ENCODE measurements at regions not wholly inside any gene's neighbourhood (a gene's known extent, or its start where the extent isn't known, plus 50 kb on each side); places are given as distances from the start of the nearest gene placed in this dataset.
"Not testable (repeated sequence)": the region's sequence is repeated elsewhere in the genome, so short reads cannot be mapped to it uniquely, and the experiment has no call there.

DNA sequence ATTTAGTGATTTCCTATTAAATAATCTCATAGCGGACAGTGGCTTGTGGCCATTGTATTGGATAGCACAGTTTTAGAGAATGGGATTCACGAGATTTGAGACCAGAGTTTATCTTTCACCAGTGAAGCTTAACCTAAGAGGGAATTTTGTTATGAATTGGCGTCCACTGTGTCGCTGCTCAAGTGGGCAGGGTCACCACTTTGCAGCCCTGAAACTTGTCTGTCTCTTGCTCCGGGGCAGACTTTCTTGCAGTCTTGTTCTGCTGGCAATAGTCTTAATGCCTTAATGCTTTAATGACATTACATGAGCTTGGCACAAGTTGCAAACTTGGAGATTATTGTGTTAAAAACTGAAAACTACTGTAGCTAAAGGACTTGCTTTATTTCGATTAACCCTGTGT lies 72.8 kb upstream of the PPM1H start:
- Mint-ChIP-seq H3K4me3 (ENCODE audit: low read depth, unreplicated experiment) (no peak overlapping the region), H3K27ac (ENCODE audit: unreplicated experiment) (no peak overlapping the region), H3K9me3 (ENCODE audit: low read depth, unreplicated experiment) (no peaks in the 10 kb centered on the region), H3K4me1 (ENCODE audit: low read depth, unreplicated experiment) (no peaks in the 10 kb centered on the region), H3K27me3 (ENCODE audit: unreplicated experiment) (no peaks in the 10 kb centered on the region), H3K36me3 (ENCODE audit: insufficient read depth, unreplicated experiment) (no peaks in the 10 kb centered on the region)
- CTCF ChIA-PET: no interaction called here
- TF ChIP-seq, protein P1, sequence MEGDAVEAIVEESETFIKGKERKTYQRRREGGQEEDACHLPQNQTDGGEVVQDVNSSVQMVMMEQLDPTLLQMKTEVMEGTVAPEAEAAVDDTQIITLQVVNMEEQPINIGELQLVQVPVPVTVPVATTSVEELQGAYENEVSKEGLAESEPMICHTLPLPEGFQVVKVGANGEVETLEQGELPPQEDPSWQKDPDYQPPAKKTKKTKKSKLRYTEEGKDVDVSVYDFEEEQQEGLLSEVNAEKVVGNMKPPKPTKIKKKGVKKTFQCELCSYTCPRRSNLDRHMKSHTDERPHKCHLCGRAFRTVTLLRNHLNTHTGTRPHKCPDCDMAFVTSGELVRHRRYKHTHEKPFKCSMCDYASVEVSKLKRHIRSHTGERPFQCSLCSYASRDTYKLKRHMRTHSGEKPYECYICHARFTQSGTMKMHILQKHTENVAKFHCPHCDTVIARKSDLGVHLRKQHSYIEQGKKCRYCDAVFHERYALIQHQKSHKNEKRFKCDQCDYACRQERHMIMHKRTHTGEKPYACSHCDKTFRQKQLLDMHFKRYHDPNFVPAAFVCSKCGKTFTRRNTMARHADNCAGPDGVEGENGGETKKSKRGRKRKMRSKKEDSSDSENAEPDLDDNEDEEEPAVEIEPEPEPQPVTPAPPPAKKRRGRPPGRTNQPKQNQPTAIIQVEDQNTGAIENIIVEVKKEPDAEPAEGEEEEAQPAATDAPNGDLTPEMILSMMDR (IDR thresholded peaks at IDR 0.05; ENCODE audit: unreplicated experiment): no peak
- BruUV-seq (replicated peaks): no TSS peak
- DNase-seq: no peak
- intact Hi-C loops (cut with micrococcal nuclease; ENCODE audit: unreplicated experiment): no loop called here

DNA sequence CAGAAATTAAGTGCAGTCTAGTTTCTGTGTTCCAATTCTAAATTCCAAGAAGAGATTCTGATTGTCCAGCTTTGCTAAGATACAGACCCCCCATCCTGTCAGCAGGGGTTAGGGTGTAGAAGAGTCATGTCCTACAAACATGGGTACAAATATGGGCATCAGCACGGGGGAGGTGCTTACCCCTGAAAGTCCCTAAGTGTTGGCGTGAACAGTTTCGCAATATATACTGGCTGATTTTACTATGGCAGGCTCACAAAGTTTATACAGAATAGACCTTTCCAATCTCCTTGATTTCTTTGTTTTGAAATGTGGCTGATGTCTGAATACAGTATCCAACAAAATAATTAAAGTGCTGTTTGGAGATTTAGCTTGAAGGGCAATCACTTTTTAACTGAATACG lies 71.6 kb upstream of the PPM1H start:
- H3K27me3 Mint-ChIP-seq (ENCODE audit: unreplicated experiment): no peaks in the 10 kb centered on the region
- H3K4me1 Mint-ChIP-seq (ENCODE audit: low read depth, unreplicated experiment): no peaks in the 10 kb centered on the region
- H3K9me3 Mint-ChIP-seq (ENCODE audit: low read depth, unreplicated experiment): no peaks in the 10 kb centered on the region
- TF ChIP-seq, protein P1 (IDR thresholded peaks at IDR 0.05; ENCODE audit: unreplicated experiment): no peak
- BruUV-seq (replicated peaks): no TSS peak
- DNase-seq: no peak
- intact Hi-C loops (cut with micrococcal nuclease; ENCODE audit: unreplicated experiment): no loop called here
- H3K4me3 Mint-ChIP-seq (ENCODE audit: low read depth, unreplicated experiment): no peak overlapping the region
- CTCF ChIA-PET: no interaction called here
- H3K27ac Mint-ChIP-seq (ENCODE audit: unreplicated experiment): no peak overlapping the region
- H3K36me3 Mint-ChIP-seq (ENCODE audit: insufficient read depth, unreplicated experiment): no peaks in the 10 kb centered on the region

GRCh38 chr12:63005382-63005781 lies 70.4 kb upstream of the PPM1H start:
- no peak overlapping the region for H3K4me3 Mint-ChIP-seq (ENCODE audit: low read depth, unreplicated experiment)
- no peaks in the 10 kb centered on the region for H3K4me1 Mint-ChIP-seq (ENCODE audit: low read depth, unreplicated experiment)
- no peaks in the 10 kb centered on the region for H3K9me3 Mint-ChIP-seq (ENCODE audit: low read depth, unreplicated experiment)
- intact Hi-C loops (cut with micrococcal nuclease; ENCODE audit: unreplicated experiment): no loop called here
- no peak for DNase-seq
- BruUV-seq (replicated peaks): no TSS peak
- H3K36me3 Mint-ChIP-seq (ENCODE audit: insufficient read depth, unreplicated experiment): no peaks in the 10 kb centered on the region
- TF ChIP-seq, protein P1 (IDR thresholded peaks at IDR 0.05; ENCODE audit: unreplicated experiment): no peak
- no peaks in the 10 kb centered on the region for H3K27me3 Mint-ChIP-seq (ENCODE audit: unreplicated experiment)
- CTCF ChIA-PET: no interaction called here
- no peak overlapping the region for H3K27ac Mint-ChIP-seq (ENCODE audit: unreplicated experiment)

- BruUV-seq (replicated peaks): no TSS peak
- no peaks in the 10 kb centered on the region for H3K36me3 Mint-ChIP-seq (ENCODE audit: insufficient read depth, unreplicated experiment)
Observed at GRCh38 chr12:63003223-63003819, 68.4 kb upstream of the PPM1H start.

GRCh38 chr12:63002059-63002458 lies 67.1 kb upstream of the PPM1H start:
- H3K27ac Mint-ChIP-seq (ENCODE audit: unreplicated experiment); H3K4me3 Mint-ChIP-seq (ENCODE audit: low read depth, unreplicated experiment); CTCF ChIA-PET; intact Hi-C loops (cut with micrococcal nuclease; ENCODE audit: unreplicated experiment); H3K9me3 Mint-ChIP-seq (ENCODE audit: low read depth, unreplicated experiment); H3K4me1 Mint-ChIP-seq (ENCODE audit: low read depth, unreplicated experiment); DNase-seq; H3K36me3 Mint-ChIP-seq (ENCODE audit: insufficient read depth, unreplicated experiment); BruUV-seq (replicated peaks): not testable (repeated sequence)
- H3K27me3 Mint-ChIP-seq (ENCODE audit: unreplicated experiment): peaks cover 21% of the 10 kb centered on the region

More at GRCh38 chr12:63003223-63003819, 68.4 kb upstream of the PPM1H start:
- DNase-seq: no peak
- H3K27me3 Mint-ChIP-seq (ENCODE audit: unreplicated experiment): peaks cover 18% of the 10 kb centered on the region
- no peaks in the 10 kb centered on the region for H3K9me3 Mint-ChIP-seq (ENCODE audit: low read depth, unreplicated experiment)
- intact Hi-C loops (cut with micrococcal nuclease; ENCODE audit: unreplicated experiment): no loop called here
- CTCF ChIA-PET: no interaction called here
- H3K27ac Mint-ChIP-seq (ENCODE audit: unreplicated experiment): no peak overlapping the region
- no peaks in the 10 kb centered on the region for H3K4me1 Mint-ChIP-seq (ENCODE audit: low read depth, unreplicated experiment)
- TF ChIP-seq, protein P1 (IDR thresholded peaks at IDR 0.05; ENCODE audit: unreplicated experiment): no peak
- no peak overlapping the region for H3K4me3 Mint-ChIP-seq (ENCODE audit: low read depth, unreplicated experiment)

All from Calu3 (cell line).